NCI-H1694 treated with DMSO at 0.1 percent for 48 hours (cell line): ENCODE measurements at regions not wholly inside any gene's neighbourhood (a gene's known extent, or its start where the extent isn't known, plus 50 kb on each side); places are given as distances from the start of the nearest gene placed in this dataset.

Source experiments
- DNase-seq: peaks from one replicate; lab custom pipeline; 2025; lab: John Stamatoyannopoulos, UW

DNA sequence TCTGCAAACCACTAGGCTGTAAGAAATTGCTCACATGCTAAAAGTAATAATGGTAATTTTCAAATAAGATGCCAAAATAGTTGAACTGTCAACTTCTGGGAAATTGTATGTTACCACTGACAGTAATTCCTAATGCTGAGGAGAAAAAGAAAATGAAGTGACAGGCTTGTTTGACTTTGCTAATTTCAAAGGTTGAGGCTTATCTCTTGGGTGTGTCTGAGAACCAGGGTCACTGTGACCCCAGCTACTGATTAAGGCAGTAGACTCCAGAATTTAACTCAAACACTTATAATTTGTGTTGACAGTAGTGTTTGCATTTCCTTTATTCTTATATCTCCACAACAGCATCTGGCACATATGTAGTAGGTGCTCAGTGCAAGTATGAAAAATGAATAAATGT is 74.6 kb upstream of the PDZRN3 start:
- DNase-seq: no peak

DNA sequence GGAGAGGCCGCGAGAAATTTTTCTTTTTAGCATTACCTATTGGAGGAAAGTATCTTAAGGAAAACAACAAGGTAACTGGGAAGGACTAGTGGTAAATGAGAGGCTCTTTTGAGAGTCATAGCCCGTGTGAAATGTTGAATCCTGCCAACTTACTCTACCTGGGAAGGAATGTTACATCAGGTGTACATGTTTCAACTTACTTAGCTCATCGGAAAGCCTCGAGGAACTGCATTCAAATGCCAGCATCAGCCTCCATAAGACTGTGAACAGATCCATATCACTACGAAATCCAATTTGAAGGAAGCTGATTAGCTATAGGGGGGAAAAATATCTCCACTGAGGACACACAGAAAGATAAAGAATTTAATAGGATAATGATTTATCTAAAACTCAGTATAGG is 72.3 kb upstream of the PDZRN3 start:
- DNase-seq: no peak

DNA sequence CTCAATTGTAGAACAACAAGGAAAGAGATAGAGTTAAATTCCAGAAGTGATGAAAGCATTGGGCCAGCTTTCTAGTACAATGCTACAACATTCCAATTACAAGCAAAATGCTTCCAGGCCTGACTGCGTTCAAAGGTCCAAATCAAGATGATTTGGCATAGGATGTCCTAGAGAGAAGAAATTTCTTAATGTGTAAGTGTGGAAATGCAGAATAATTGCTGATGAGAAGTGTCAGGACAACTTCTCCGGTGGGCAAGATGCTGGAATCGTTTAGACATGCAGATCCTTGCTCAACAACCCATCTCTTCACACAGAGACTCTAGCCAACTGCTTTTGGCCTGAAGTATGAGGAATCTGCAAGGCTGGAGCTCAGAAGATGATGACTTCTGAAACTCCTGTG is 71.1 kb upstream of the PDZRN3 start:
- no peak for DNase-seq

DNA sequence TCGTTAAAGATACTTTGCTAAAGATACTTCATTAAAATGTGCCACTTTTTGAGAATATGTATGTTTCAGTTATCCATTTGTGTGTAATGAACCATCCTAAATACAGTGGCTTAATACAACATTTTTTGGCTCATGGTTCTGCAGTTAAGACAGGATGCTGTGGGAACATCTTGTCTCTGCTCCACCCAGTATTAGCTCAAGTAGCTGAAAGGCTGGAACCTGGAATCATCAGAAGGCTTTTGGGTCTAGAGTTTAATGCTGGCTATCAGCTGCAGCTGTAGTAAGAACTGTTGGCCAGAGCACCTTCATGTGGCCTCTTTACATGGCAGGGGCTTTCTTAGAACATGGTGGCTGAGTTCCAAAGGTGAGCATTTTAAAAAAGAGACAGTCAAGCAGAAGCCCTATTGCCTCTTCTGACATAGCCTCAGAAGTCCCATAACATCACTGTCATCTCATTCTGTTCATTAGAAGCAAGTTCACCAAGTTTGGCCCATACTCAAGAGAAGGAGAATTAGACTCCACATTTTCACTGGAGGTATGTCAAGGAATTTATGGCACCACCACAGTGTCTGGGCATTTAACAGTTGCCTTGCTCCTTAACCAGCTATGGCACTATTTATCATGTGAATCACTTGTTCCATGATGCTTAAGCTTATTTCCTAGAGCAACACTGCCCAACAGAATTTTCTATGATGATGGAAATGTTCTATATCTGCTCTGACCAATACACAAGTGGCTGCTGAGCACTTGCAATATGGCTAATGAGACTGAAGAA is 70.4 kb upstream of the PDZRN3 start:
- DNase-seq: no peak

DNA sequence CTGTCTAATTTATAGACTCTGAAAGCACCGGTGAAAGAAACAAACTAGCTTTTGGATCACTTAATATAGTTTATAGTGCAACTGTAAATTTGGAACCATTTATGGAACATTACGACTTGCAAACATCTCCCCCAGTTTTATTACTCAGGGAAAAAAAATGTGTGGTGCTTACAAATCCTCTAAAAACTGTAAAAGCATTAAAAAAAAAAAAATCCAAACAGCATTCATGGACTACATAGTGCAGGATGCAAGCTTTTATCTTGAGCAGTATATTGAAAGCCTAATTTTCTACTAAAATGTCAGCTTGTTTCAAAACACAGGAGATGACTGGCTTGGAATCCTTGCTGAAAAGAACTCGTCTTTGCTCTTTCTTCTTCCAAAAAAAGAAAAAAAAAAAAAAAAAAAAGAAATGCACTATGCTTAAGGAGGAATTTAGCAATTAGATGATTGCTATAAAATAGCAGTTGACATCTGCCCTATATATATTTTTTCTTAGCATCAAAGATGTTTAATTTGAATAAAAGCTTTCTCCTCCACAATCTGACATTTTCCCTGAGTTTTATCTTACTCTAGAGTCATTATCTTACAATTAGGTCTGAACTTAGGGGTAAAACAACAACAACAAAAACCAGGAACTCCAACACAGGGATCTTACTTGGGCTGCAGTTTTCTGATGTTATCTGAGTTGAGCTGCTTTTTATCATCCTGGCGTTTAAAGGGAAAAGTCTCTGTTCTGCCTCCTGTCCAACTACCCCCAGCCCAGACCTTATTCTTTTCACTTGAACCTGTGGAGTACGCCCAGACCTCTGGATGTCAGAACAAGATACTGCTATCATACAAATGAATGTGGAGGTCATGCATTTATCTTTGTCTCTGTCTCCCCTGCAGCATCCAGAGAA is 62.6 kb upstream of the PDZRN3 start:
- DNase-seq: no peak

DNA sequence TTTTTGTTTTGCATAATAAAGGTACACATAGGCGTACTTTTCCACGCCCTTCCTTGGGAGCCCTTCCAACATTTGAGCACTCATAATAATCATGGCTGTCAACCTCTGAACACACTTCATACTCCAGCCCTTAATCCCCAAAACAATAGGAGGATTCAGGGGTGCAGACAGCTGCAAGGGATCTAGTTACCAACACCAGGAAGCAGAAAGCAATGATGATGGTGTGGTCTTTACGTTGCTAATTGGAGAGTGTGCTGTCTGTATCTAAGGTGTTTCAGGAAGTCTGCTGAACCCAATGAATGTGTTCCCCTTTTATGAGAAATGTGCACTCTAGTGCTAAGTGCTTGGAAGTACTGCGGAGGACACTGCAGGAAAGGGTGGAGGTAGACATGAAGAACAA is 60.3 kb upstream of the PDZRN3 start:
- DNase-seq: no peak

DNA sequence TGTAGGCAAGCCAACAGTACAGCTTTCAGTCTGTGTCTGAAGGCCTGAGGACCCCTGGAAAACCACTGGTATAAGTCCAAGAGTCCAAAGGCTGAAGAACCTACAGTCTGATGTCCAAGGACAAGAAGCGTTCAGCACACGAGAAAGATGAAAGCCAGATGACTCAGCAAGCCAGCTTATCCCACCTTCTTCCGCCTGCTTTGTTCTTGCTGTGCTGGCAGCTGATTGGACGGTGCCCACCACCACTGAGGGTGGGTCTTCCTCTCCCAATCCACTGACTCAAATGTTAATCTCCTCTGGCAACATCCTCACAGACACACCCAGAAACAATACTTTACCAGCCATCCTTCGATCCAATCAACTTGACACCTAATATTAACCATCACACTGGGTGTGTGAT is 59.0 kb upstream of the PDZRN3 start:
- DNase-seq: no peak

DNA sequence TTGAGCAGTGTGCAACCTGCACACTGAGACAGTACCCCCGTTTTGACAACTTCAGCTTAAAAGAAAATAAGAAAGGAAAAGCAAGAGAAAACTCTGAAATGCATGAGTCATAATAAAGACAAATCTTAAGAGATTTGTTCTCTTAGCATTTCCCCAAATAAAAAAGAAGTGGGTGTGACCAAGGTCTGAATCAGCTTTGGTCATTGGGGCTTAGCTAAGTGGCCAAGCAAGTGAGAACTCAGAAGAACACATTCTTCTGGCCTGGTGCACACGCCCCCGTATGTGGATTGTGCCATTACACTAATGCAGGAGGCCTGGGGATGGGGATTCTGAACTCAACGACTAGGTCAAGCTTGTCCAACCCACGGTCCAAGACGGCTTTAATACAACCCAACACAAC is 56.9 kb upstream of the PDZRN3 start:
- DNase-seq: no peak

DNA sequence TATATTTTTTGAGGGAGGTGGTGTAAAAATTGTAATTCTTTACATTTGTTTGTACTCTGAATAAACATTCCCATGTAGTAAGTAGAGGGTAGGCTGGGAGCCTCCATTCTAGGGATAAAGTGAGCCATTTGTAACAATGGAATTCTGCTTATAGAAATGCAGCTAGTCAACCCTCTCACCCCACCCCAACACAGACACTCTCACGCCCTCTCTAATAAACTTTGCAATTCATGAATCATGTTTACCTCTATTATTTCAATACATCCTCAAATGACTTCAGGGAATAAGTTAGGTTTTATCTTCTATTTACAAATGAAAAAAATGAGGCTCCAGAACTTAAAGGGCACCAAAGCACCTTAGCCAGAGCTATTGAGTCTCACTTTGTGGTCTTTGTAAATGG is 56.5 kb upstream of the PDZRN3 start:
- no peak for DNase-seq

DNA sequence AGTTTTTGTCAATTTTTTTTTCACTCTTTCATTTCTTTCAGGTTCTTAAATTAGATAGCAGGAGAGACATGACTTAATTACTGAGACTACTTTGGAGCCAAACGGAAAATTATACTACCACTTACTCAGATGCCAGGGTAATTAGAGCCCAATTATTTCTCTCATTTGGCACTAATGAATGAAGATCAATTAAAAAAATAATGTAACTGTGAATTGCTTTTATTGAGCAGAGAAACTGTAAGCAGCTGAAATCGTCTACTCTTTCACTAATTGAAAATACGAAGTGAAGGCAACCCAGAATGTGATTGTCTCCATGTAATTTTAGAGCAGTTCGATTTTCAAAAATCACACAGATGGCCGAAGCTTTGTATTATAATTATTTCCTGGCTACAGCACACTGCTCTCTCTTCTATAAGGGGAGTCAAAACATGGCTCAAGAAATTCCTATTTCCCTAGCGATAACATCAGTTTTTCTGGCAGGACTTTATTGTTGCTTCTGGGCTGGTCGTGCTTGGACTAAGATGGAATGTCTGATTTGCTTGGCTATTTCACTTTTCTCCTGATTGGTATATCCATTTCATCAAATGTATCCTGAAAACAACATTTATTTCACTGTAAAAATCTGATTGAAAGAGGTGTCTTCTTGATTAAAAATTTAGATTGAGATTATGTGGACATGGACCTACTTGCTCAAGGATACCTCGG is 55.8 kb upstream of the PDZRN3 start:
- no peak for DNase-seq

DNA sequence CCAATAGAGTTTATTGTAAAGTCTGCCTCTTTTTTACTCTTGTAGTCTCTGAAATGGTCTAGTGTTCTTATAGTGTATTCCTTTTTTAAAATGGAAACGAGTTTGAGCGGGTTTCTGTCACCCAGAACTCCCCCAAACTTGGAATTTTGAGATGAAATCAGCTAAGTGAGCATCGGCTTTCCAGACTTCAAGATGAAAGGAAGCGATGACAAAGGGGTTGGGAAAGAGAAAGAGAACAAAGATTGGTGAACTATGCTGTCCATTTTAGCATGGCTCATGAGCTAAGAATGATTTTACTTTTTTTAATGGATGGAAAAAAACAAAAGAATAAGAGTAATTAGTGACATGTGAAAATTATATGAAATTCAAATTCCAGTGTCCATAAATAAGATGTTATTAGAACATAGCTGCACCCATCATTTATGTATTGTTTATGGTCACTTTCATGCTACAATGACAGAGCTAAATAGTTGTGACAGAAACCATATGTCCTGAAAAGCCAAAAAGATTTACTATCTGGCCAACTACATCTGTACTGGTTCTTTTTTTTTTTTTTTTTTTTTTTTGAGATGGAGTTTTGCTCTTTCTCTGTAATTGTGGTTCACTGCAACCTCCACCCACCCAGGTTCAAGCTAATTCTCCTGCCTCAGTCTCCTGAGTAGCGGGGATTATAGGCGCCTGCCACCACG is 52.7 kb upstream of the PDZRN3 start:
- DNase-seq: no peak
